Caki2 (cell line): ENCODE measurements at regions not wholly inside any gene's neighbourhood (a gene's known extent, or its start where the extent isn't known, plus 50 kb on each side); places are given as distances from the start of the nearest gene placed in this dataset.
"Not testable (repeated sequence)": the region's sequence is repeated elsewhere in the genome, so short reads cannot be mapped to it uniquely, and the experiment has no call there.

Source experiments
- DNase-seq: peaks from one replicate; pipeline ENCODE4 v3.0.0-alpha.2; 2015; ENCODE audit warnings: low read depth
- in situ Hi-C: cut with HindIII; loops from 2 replicates; pipeline ENCODE4 v1.10.0; 2016; ENCODE audit warnings: low sequenced_read_pairs, low pct_unique_long_range_greater_than_20kb, mixed read lengths

DNA sequence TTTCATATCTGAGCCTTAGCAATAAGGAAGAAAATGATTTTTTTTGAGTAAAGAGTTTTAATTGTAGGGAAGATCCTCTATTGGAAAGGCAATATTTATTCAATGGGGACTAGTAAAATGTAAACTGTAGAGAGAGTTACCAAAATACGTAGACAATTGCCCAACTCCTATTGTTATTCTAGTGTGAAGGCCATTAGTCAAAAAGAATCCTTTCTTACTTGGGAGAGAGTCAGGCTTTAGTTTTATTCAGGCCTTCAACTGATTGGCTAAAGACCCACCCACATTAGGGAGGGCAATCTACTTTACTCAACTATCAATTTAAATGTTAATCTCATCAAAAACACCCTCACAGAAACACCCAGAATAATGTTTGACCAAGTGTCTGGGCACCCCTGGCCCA, 485.8 kb upstream of the ATXN7L3B start:
- in situ Hi-C loops, result no loop called here

DNA sequence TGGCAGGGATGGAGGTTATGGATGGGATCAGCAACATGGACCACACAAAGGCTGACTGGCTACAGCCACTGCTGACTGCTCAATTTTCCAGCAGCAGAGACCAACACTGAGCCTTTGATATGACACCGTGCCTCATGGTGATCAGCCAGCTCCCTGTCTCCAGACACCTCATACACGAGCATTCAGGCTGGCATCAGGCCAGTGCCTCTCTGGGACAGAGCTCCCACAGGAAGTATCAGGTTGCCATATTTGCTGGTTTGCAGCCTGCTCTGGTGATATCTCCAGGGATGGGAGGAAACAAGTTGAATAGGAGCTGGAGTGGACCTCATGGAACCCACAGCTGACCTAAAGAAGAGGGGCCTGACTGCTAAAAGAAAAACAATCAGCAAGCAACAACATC, 471.2 kb upstream of the ATXN7L3B start:
- in situ Hi-C loops, result no loop called here
- no peak for DNase-seq

More for the DNA sequence above, 485.8 kb upstream of the ATXN7L3B start:
- no peak for DNase-seq

DNA sequence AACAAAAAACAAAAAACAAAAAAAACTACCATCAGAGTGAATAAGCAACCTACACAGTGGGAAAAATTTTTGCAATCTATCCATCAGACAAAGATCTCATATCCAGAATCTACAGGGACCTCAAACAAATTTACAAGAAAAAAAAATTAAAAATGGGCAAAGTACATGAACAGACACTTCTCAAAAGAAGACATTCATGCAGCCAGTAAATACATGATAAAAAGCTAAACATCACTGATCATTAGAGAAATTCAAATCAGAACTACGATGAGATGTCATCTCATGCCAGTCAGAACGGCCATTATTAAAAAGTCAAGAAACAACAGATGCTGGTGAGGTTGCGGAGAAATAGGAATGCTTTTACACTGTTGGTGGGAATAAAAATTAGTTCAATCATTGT, 466.5 kb upstream of the ATXN7L3B start:
- in situ Hi-C loops, result no loop called here
- DNase-seq, result no peak

DNA sequence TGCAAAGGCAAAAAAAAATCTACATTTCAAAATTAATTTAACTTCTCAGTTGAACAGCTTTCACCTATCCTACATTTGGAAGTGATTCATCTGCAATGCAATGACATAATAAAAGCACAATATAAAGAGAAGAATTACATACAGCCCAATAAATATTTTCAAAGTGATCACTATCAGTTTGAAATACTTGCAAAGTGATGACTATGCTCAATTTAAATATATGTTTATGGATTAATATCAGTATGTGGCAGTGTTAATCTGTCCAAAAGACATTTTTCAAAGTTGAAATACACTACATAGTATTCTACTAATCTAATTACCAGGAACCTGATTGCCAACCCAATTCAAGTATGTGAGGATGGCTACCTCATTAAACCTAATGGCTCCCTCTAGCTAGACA, 460.7 kb upstream of the ATXN7L3B start:
- in situ Hi-C loops, result no loop called here
- DNase-seq, result no peak

DNA sequence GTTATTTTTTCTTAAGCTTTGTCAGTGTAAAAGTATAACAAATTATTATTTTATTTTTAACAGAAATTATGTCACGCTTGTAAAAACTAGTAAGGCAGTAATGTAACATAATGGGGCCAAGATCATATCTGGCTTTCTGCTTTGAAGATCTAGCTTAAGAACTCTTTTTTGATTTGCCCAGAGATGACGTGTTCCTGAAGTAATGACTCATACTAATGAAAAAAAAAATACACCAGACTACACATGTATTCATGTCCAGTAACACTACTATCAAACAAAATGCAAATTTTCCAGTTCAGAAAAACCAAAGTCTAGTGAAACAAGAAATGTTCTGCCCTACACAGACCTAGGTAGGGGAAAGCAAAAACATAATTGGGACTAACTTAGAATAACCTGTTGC, 432.2 kb upstream of the ATXN7L3B start:
- in situ Hi-C loops, result no loop called here
- DNase-seq, result no peak

DNA sequence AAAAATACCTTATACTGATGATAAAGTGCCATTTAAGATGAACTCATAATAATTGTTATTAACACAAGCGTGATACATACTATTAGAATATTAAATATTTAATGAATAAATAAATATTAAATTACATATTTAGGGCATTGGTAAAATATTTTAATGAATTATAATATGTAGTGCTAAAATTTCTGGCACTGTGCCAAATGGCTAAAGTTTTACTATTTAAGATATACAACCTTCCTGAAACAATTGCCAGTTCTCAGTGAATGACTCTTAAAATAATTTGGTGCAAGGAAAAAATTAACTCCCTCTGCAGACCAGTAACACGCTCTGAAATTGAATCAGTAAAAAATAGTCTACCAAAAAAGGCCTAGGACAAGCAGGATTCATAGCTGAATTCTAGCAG, 428.9 kb upstream of the ATXN7L3B start:
- in situ Hi-C loops, result no loop called here

DNA sequence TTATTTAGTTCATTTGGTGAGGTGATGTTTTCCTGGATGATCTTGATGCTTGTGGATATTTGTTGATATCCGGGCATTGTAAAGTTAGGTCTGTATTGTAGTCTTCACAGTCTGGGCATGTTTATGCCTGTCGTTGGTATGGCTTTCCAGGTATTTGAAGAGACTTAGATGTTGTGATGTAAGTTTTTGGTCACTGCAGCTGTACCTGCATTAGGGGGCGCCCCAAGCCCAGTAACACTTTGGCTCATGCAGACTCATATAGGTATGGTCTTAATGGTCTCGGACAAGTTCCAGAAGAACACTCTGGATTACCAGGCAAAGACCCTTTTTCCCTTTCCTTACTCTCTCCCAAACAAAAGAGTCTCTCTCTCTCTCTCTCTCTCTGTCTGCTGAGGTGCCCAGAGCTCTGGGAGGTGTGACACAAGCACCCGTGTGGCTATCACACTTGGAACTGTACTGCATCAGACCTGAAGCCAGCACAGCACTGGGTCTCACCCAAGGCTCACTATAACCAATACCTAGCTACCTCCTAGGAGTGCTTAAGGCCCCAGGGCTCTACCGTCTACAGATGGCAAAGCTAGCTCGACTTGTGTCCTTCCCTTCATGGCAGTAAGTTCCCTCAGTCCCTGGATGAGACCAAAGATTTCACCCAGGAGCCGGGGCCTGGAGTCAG, 425.8 kb upstream of the ATXN7L3B start:
- in situ Hi-C loops, result no loop called here
- DNase-seq, result peak; percentile 12

More for the DNA sequence above, 428.9 kb upstream of the ATXN7L3B start:
- no peak for DNase-seq

DNA sequence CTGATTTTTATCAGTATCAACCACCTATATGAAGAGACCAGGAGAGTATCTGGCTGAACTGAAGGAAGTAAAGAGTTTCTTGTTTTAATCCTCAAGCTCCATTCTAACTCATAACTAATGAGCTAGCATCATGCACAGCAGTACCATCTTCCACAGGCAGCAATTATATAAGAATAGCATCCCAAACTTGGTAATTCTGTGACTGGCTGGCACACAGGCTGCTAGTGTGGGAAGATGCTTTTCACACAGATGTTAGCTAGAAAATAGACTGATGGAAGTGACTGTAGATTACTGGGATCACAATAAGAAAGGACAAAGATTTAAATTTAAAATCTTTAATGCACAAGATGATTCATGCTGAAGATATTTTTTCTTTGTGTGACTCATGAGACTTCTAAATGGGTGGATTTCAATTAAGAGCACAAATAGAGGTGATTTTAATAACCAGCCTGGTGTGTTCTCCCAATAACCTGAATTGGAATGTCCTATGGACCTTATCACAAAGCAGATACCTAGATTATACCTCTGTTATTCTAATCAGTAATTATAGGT, 417.7 kb upstream of the ATXN7L3B start:
- in situ Hi-C loops, result no loop called here
- DNase-seq, result no peak

DNA sequence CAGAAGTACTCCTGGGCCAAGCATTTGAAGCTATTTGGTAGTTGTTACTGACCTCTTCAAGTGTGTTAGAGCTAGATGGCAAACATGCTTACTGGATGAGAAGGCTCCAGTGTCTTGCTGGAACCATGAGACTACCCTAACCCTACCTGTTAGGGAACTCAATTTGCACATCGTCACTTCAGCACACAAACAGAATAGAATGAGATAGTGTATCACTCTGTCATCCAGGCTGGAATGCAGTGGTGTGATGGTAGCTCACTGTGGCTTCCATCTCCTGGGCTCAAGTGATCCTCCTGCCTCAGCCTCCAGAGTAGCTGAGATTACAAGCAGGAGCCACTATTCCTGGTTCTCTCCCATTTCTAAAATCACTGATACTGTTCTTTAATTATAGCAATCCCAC, 417.0 kb upstream of the ATXN7L3B start:
- in situ Hi-C loops, result no loop called here
- no peak for DNase-seq

DNA sequence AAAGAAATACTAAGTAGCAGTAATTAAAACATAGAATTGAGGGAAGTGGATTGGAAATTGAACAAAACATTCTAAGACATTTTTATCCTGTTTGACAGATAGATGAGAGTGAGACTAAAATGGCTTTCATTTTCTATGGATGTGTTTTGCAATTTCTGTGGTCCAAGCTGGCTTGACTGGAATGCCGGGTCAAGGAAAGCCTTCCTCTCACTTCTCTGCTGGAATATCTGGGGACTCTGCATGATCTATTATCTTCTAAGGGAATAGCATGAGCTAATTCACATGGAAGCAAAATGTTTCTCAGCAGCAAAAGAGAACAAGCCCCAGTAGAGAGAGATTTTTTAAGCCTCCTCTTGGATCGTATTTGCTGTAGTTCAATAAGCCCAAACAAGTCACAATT, 407.9 kb upstream of the ATXN7L3B start:
- no peak for DNase-seq
- in situ Hi-C loops, result no loop called here

DNA sequence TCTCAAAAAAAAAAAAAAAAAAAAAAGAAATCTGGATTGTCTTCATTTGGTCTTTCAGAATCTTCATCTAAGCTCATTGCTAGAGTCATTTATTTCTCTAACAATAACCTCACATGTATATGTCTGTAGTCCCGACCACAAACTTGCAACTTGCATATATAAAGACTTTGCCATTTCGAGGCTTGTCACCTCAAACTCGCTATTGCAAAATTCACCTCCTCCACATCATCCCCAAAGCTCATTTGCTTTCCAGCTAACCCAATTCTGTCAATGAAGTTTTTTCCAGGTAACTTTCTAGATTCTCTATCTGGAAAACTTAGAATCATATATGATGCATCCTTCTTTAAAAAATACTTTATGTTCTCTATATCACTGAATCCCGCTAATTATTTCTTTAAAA, 393.2 kb upstream of the ATXN7L3B start:
- in situ Hi-C loops, result no loop called here
- DNase-seq, result no peak

DNA sequence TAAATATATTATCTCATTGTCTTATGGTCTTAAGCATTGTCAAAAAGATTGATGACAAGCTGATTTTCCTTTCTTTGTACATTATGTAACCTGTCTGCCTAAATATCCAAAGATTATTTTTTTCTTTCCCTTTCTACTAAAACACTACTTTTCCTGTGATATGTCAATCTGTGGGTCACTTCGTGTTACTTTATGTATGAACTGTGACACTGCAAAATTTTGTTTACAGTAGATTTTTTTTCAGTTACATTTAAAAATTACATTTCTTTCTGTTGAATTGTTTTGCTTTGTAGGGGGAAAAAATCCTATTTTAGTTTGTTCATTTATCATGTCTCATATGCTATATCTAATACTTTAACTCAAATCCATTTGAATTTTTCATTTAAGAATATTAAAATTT, 392.3 kb upstream of the ATXN7L3B start:
- in situ Hi-C loops, result no loop called here
- DNase-seq, result no peak

DNA sequence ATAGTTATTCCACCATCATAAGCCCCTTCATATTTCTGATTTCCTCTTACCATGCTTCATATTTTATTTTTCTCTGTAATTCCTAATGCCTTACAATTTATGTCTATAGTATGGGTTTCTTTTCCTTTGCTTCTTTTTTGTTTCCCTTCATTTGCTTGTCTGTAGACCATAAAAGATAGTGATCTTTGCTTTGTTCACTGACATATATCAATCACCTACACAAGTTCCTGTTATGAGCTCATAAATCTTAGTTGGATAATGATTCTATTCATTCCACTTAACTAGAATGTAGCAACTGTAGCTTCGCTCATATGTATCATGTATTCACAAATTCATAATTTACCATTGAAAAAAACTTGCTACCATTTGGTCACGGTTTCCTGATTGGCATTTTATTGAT, 388.8 kb upstream of the ATXN7L3B start:
- no peak for DNase-seq

DNA sequence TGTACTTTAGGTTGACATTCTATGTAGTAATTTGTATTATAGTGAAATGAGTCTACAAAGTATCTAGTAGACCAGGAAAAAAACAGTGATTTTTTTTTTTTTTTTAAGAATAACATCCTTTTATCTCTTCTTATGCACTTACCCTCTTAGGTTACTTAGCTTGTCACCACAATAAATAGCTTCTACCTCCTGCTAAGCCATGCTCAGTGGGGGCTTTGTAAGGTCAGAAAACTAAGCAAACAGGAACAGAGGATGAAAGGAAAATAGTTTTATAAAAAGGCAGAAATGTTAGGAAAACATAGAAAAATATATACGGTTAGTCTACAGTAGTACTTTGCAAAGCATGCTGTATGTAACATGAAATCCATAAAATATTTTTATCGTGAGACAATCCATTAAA, 385.3 kb upstream of the ATXN7L3B start:
- in situ Hi-C loops, result no loop called here
- DNase-seq, result no peak

More for the DNA sequence above, 388.8 kb upstream of the ATXN7L3B start:
- in situ Hi-C loops, result no loop called here

DNA sequence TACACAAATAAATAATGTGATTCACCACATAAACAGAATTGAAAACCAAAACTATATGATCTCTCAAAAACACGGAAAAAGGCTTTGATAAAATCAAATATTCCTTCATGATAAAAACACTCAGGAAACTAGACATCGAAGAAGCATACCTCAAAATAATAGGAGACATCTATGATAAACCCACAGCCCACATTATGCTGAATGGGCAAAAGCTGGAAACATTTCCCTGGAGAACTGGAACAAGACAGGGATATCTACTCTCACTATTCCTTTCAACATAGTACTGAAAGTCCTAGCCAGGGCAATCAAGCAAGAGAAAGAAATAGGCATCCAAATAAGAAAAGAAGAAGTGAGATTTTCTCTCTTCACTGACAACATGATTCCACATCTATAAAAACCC, 371.5 kb upstream of the ATXN7L3B start:
- no peak for DNase-seq
- in situ Hi-C loops, result no loop called here

DNA sequence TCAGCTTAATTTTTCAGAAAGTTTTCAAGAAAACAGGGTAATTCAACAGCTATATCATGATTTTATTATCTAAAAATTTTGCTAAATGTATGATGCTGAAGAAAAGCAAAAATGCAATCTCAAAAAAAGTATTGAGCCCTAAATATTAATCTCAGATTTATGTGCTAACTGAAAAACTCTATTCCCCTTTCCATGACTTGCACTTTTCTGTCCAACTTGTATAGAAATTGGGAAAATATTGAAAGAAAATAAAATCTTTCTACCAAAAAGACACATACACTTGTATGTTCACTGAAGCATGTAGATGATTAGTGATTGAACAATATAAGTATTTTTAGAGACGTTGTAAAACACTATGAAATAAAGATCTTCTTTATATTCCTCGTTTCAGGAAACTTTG, 368.0 kb upstream of the ATXN7L3B start:
- in situ Hi-C loops, result no loop called here

DNA sequence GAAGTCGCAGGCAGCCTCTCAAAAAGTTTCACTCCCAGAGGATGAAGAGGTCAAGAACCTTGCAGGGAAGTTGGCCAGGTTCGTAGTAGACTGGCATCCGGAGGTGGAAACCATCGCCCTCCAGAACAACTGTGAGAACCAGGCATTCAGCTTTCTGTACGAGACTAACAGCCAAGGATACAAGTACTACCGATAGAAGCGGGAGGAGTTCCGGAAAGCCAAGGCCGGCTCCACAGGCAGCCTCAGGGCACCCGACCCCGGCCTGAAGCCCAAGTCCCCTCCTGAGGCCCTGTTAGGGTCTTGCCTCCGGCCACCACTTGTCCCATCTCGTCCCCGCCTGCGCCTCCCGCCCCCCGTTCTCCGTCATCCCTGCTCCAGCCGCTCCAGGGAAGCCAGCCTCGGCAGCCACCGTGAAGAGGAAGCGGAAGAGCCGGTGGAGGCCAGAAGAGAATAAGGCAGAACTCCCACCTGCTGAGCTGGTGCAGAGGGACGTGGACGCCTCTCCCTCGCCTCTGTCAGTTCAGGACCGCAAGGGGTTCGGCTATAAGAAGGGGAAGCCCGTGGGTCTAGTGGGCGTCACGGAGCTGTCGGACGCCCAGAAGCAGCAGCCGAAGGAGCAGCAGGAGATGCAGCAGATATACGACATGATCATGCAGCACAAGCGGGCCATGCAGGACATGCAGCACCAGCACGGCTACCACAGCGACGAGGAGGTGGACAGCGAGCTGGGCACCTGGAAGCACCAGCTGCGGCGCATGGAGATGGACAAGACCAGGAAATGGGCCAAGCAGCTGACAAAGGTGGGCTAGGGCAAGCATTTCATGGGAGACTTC, 366.8 kb upstream of the ATXN7L3B start:
- DNase-seq, result no peak
- in situ Hi-C loops, result no loop called here

More for the DNA sequence above, 368.0 kb upstream of the ATXN7L3B start:
- no peak for DNase-seq

DNA sequence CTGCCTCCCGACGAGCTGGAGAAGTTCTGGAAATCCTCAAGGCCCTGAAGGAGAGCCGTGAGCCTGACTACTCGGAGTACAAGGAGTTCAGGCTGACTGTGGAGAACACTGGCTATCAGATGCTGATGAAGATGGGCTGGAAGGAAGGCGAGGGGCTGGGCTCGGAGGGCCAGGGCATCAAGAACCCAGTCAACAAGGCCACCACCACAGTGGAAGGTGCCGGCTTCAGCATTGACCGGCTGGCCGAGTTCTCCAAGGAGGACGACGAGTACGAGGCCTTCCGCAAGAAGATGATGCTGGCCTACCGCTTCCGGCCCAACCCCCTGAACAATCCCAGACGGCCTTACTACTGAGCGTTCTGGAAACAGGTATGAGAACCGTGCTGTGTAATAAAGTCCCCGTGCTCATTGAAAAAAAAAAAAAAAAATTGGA, 366.1 kb upstream of the ATXN7L3B start:
- no peak for DNase-seq
- in situ Hi-C loops, result no loop called here

DNA sequence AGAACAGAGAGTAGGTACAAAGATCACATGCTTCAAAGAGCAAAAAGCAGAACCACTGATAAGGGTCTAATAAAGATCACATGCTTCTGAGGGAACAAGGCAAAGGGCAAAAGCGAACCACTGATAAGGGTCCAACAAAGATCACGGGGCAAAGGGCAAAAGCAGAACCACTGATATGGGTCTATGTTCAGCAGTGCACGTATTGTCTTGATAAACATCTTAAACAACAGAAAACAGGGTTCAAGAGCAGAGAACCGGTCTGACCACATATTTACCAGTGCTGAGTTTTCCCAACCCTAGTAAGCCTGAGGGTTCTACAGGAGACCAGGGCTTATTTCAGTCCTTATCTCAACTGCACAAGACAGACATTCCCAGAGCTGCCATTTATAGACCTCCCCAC, 362.7 kb upstream of the ATXN7L3B start:
- in situ Hi-C loops, DNase-seq: not testable (repeated sequence)
